GM23248 (cell line): ENCODE measurements at regions not wholly inside any gene's neighbourhood (a gene's known extent, or its start where the extent isn't known, plus 50 kb on each side); places are given as distances from the start of the nearest gene placed in this dataset.
A peak's percentile ranks its signal among the peaks of the same experiment; 100 is the strongest.

Experiments used
- DNase-seq: peaks from one replicate; pipeline ENCODE4 v3.0.0-alpha.2; 2015
- H2AFZ ChIP-seq: fragments of 200-600 bp; sonication (generic); 2 replicates; pipeline ENCODE4 v1.6.1; 2016; ENCODE audit warnings: antibody characterized with exemption
- H3F3A ChIP-seq: fragments of 200-600 bp; sonication (generic); 2 replicates; pipeline ENCODE4 v1.6.1; 2016; ENCODE audit warnings: mild to moderate bottlenecking, antibody characterized with exemption, mixed run types; ENCODE audit not compliant: insufficient read depth
- H3K27ac ChIP-seq: fragments of 200-600 bp; sonication (generic); 2 replicates; pipeline ENCODE4 v1.5.1; 2016; ENCODE audit warnings: mild to moderate bottlenecking
- H3K27me3 ChIP-seq: fragments of 200-600 bp; sonication (generic); replicated peaks from 2 replicates; pipeline ENCODE4 v1.6.1; 2016; ENCODE audit warnings: mild to moderate bottlenecking; ENCODE audit not compliant: insufficient read depth
- H3K36me3 ChIP-seq: fragments of 200-600 bp; sonication (generic); 2 replicates; pipeline ENCODE4 v1.6.1; 2016; ENCODE audit warnings: low read depth, mild to moderate bottlenecking
- H3K4me1 ChIP-seq: fragments of 200-600 bp; sonication (generic); 2 replicates; pipeline ENCODE4 v1.6.1; 2016; ENCODE audit warnings: mild to moderate bottlenecking; ENCODE audit not compliant: insufficient read depth
- H3K4me2 ChIP-seq: fragments of 200-600 bp; sonication (generic); one replicate; pipeline ENCODE4 v1.6.1; 2016; ENCODE audit warnings: mild to moderate bottlenecking; ENCODE audit not compliant: unreplicated experiment
- H3K4me3 ChIP-seq: fragments of 200-600 bp; sonication (generic); 2 replicates; pipeline ENCODE4 v1.5.1; 2016; ENCODE audit warnings: mild to moderate bottlenecking
- H3K79me2 ChIP-seq: fragments of 200-600 bp; sonication (generic); 2 replicates; pipeline ENCODE4 v1.6.1; 2016; ENCODE audit warnings: mild to moderate bottlenecking; ENCODE audit not compliant: insufficient read depth
- H3K9ac ChIP-seq: fragments of 200-600 bp; sonication (generic); 2 replicates; pipeline ENCODE4 v1.6.1; 2016; ENCODE audit warnings: mild to moderate bottlenecking
- H3K9me2 ChIP-seq: fragments of 200-600 bp; sonication (generic); 2 replicates; pipeline ENCODE4 v1.6.1; 2016; ENCODE audit warnings: mixed run types, mild to moderate bottlenecking, moderate library complexity; ENCODE audit not compliant: insufficient read depth
- H3K9me3 ChIP-seq: fragments of 200-600 bp; sonication (generic); one replicate; pipeline ENCODE4 v1.6.1; 2017; ENCODE audit warnings: low read depth
- H4K20me1 ChIP-seq: fragments of 200-600 bp; sonication (generic); 2 replicates; pipeline ENCODE4 v1.6.0; 2016; ENCODE audit not compliant: insufficient read depth
- EZH2 ChIP-seq: fragments of 200-600 bp; sonication (generic); IDR thresholded peaks from 2 replicates; pipeline ENCODE4 v1.6.1; 2018; ENCODE audit warnings: antibody characterized with exemption, mild to moderate bottlenecking; ENCODE audit not compliant: insufficient read depth, poor library complexity, severe bottlenecking
- EZH2phosphoT487 ChIP-seq: fragments of 200-600 bp; sonication (generic); IDR thresholded peaks from 2 replicates; pipeline ENCODE4 v1.6.1; 2018; ENCODE audit warnings: antibody characterized with exemption, moderate library complexity, mild to moderate bottlenecking, low read depth; ENCODE audit not compliant: insufficient read depth
- WGBS, 2 experiments: methylation state at CpG; one replicate each; pipeline ENCODE4 v1.1.6; 2015 to 2017; ENCODE audit warnings: low lambda C conversion rate in 2 of 2, low coverage in 1 of 2; ENCODE audit errors: missing lambda C conversion rate in 2 of 2; 5-methylcytosine and 5-hydroxymethylcytosine counted together
- in situ Hi-C: fragments of 300-500 bp; cut with MboI; formaldehyde crosslinking; loops from 2 replicates; pipeline ENCODE4 v1.15.0; 2020

DNA sequence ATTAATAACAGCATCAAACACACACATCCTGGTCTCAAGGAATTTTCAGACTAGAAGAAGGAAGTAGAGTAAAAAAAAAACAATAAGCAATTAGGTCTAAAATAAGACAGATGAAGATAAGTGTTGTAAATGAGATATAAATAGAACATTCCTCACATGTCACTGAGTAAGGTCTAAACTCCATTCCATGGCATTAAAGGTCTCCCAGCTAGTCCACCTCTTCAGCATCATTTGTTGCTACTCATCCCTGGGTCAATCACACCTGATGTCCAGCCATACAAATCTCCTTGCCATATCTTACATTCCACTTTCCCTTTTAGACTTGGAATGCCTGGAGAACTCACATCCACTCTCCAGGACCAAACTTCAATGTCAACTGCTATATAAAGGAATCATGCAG lies 214.1 kb upstream of the KLF4 start:
- H3K4me2 ChIP-seq: no peak overlapping the region

DNA sequence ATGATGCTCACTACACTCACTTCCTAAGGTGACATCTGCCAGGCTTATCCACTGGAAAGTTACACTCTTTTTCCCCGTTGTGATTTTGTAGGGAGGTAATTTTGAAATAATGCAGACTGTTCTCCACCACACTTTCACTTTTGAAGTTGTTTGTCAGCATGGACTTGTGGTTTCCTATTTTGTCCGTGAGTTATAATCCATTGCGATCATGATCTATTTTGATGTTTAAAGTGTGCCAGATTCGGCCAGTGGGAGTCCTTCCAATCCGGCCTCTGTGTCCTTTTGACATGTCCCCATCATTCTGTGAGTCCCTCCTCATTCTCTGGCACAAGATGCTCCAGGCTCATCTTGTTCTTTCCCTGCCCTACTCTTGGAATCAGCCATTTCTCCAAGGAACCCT lies 211.3 kb upstream of the KLF4 start:
- Histone ChIP-seq H4K20me1 (no peaks in the 10 kb centered on the region), H3K27ac (no peak overlapping the region), H3K79me2 (no peaks in the 10 kb centered on the region), H2AFZ (peak overlapping the region; percentile 73), H3K9me3 (no peaks in the 10 kb centered on the region), H3K4me2 (peak overlapping the region; percentile 28), H3K4me1 (no peaks in the 10 kb centered on the region), H3K9me2 (no peaks in the 10 kb centered on the region), H3K27me3 (no peaks in the 10 kb centered on the region), H3K9ac (peak overlapping the region; percentile 21; the same call in 1 of the 2 replicates), H3K36me3 (no peaks in the 10 kb centered on the region), H3K4me3 (peak overlapping the region; percentile 61), H3F3A (no peaks in the 10 kb centered on the region)
- TF ChIP-seq EZH2: no peak
- no peak for TF ChIP-seq EZH2phosphoT487
- in situ Hi-C loops: no loop called here
- DNase-seq: peak; percentile 22
- WGBS, 2 experiments: 6 to 13% methylated on average over 5 of the region's 5 CpGs

More for the DNA sequence above, 214.1 kb upstream of the KLF4 start:
- H3K4me3 ChIP-seq: no peak overlapping the region
- in situ Hi-C loops: no loop called here
- H3K9ac ChIP-seq: no peak overlapping the region
- H3K36me3 ChIP-seq: no peaks in the 10 kb centered on the region
- no peak for DNase-seq
- TF ChIP-seq EZH2phosphoT487: no peak
- no peak for TF ChIP-seq EZH2
- no peak overlapping the region for H2AFZ ChIP-seq
- H3K9me3 ChIP-seq: no peaks in the 10 kb centered on the region
- H3K9me2 ChIP-seq: no peaks in the 10 kb centered on the region
- H3K27ac ChIP-seq: no peak overlapping the region
- H3F3A ChIP-seq: peaks cover 17% of the 10 kb centered on the region
- no peaks in the 10 kb centered on the region for H3K27me3 ChIP-seq
- H3K79me2 ChIP-seq: no peaks in the 10 kb centered on the region
- peaks cover 15% of the 10 kb centered on the region for H3K4me1 ChIP-seq
- H4K20me1 ChIP-seq: no peaks in the 10 kb centered on the region

DNA sequence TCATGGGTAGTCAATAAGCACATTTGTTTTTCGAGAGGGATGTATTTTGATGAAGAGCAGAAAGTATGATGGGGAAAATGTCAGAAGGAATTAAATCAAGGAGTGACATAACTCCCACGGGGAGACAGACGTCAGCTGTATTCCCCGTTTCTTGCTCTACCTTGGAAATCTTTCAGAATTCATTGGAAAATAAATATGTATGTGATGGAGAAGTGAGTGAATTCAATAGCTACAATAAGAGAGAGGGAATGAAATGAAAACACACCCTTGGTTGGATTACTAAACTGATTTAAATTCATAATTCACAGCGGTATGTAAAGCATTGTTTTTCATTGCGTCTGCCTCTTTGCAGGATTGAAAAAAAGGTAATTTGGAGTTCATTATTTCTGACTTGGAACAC lies 209.7 kb upstream of the KLF4 start:
- no peaks in the 10 kb centered on the region for H3K9me3 ChIP-seq
- 85% methylated on average over 6 of the region's 6 CpGs for WGBS, 2 experiments
- no peak overlapping the region for H3K4me3 ChIP-seq
- H3K4me2 ChIP-seq: no peak overlapping the region
- no peaks in the 10 kb centered on the region for H3K4me1 ChIP-seq
- no peak overlapping the region for H3K27ac ChIP-seq
- peaks cover 2% of the 10 kb centered on the region; the same call in 1 of the 2 replicates for H3F3A ChIP-seq
- no peaks in the 10 kb centered on the region for H3K36me3 ChIP-seq
- no peaks in the 10 kb centered on the region for H4K20me1 ChIP-seq
- DNase-seq: no peak
- TF ChIP-seq EZH2 (no peak), EZH2phosphoT487 (no peak)
- in situ Hi-C loops: no loop called here
- H3K27me3 ChIP-seq: no peaks in the 10 kb centered on the region
- no peaks in the 10 kb centered on the region for H3K79me2 ChIP-seq
- H3K9me2 ChIP-seq: no peaks in the 10 kb centered on the region
- H2AFZ ChIP-seq: no peak overlapping the region
- H3K9ac ChIP-seq: no peak overlapping the region

DNA sequence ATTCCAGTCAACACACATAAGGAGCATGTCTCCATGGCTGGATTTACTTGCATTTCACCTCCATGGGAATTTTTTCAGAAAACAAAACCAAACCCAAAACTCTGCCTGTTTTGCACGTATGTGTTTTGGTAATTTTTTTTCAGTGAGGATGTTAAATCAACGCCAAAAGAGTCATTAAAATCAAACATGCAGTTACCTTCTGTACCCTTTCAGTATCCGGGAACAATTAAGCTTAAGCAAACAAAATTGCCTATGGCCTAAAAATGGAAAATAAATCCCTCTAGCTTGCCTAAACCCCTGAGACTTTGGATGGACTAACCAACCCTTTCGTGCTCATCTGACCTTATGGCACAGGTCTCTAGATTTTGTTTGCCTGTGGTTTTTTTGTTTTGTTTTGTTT lies 209.2 kb upstream of the KLF4 start:
- in situ Hi-C loops: no loop called here
- Histone ChIP-seq H3K27ac (no peak overlapping the region), H3K4me1 (no peaks in the 10 kb centered on the region; the same call in 1 of the 2 replicates)

DNA sequence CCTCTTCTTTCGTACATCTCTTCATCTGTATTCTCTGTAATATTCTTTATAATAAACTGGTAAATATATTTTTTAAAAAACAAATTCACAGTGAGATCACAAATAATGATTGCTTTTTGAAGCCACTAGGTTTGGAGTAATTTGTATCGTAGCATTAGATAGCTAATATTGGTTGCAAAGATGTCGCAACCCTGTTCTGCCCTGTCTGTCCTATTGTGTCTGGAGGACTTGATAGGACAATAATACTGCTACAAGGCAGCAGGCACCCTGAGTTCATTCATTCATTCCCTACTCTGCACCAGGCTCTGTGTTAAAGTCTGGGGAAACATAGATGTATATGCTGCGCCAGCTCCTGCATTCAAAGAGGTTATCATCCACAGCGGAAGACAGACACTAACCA lies 206.7 kb upstream of the KLF4 start:
- TF ChIP-seq EZH2phosphoT487 (no peak), EZH2 (no peak)
- H3K4me3 ChIP-seq: no peak overlapping the region
- no peak overlapping the region for H3K27ac ChIP-seq
- no peak overlapping the region for H2AFZ ChIP-seq
- no peak overlapping the region for H3K9ac ChIP-seq
- no peaks in the 10 kb centered on the region for H3K9me2 ChIP-seq
- no peaks in the 10 kb centered on the region; the same call in 1 of the 2 replicates for H3K4me1 ChIP-seq
- no peak for DNase-seq
- no peaks in the 10 kb centered on the region for H3K79me2 ChIP-seq
- peaks cover 5% of the 10 kb centered on the region; the same call in 1 of the 2 replicates for H3F3A ChIP-seq
- 87 to 88% methylated on average over 5 of the region's 5 CpGs for WGBS, 2 experiments
- in situ Hi-C loops: no loop called here
- H3K27me3 ChIP-seq: no peaks in the 10 kb centered on the region
- H4K20me1 ChIP-seq: no peaks in the 10 kb centered on the region
- no peak overlapping the region for H3K4me2 ChIP-seq
- H3K9me3 ChIP-seq: no peaks in the 10 kb centered on the region
- no peaks in the 10 kb centered on the region for H3K36me3 ChIP-seq

More for the DNA sequence above, 209.2 kb upstream of the KLF4 start:
- no peaks in the 10 kb centered on the region for H3K9me3 ChIP-seq
- WGBS, 2 experiments: 72 to 76% methylated on average over 4 of the region's 4 CpGs
- TF ChIP-seq EZH2 (no peak), EZH2phosphoT487 (no peak)
- no peaks in the 10 kb centered on the region for H3K27me3 ChIP-seq
- H2AFZ ChIP-seq: no peak overlapping the region
- no peak for DNase-seq
- H3K79me2 ChIP-seq: no peaks in the 10 kb centered on the region
- no peak overlapping the region for H3K4me3 ChIP-seq
- H4K20me1 ChIP-seq: no peaks in the 10 kb centered on the region
- H3K9ac ChIP-seq: no peak overlapping the region
- no peak overlapping the region for H3K4me2 ChIP-seq
- no peaks in the 10 kb centered on the region for H3K9me2 ChIP-seq
- H3K36me3 ChIP-seq: no peaks in the 10 kb centered on the region
- H3F3A ChIP-seq: peaks cover 5% of the 10 kb centered on the region; the same call in 1 of the 2 replicates
